ENCODE measurements at regions not wholly inside any gene's neighbourhood (a gene's known extent, or its start where the extent isn't known, plus 50 kb on each side); places are given as distances from the start of the nearest gene placed in this dataset.
"Not testable (repeated sequence)": the region's sequence is repeated elsewhere in the genome, so short reads cannot be mapped to it uniquely, and the experiment has no call there.

- Histone ChIP-seq H3K4me3 (no peak overlapping the region), H3K27ac (no peak overlapping the region)
Measured at GRCh38 chr1:238360474-238360873, 469.8 kb upstream of the ZP4 start.

GRCh38 chr1:238350471-238350870 lies 459.7 kb upstream of the ZP4 start:
- H3K27ac ChIP-seq: no peak overlapping the region
- no peak overlapping the region for H3K4me3 ChIP-seq

GRCh38 chr1:238346340-238346739 lies 455.6 kb upstream of the ZP4 start:
- Histone ChIP-seq H3K27ac (no peak overlapping the region), H3K4me3 (no peak overlapping the region)

GRCh38 chr1:238345837-238346236 lies 455.1 kb upstream of the ZP4 start:
- H3K4me3 ChIP-seq: no peak overlapping the region

GRCh38 chr1:238343852-238344251 lies 453.1 kb upstream of the ZP4 start:
- Histone ChIP-seq H3K4me3 (no peak overlapping the region), H3K27ac (no peak overlapping the region)

More at GRCh38 chr1:238345837-238346236, 455.1 kb upstream of the ZP4 start:
- no peak overlapping the region for H3K27ac ChIP-seq

GRCh38 chr1:238341395-238341794 lies 450.7 kb upstream of the ZP4 start:
- Histone ChIP-seq H3K27ac (no peak overlapping the region), H3K4me3 (no peak overlapping the region)

- Histone ChIP-seq H3K4me3 (no peak overlapping the region), H3K27ac (no peak overlapping the region)
Measured at GRCh38 chr1:238340989-238341388, 450.3 kb upstream of the ZP4 start.

GRCh38 chr1:238336531-238336930 lies 445.8 kb upstream of the ZP4 start:
- Histone ChIP-seq H3K27ac (no peak overlapping the region), H3K4me3 (no peak overlapping the region)

GRCh38 chr1:238334170-238334569 lies 443.4 kb upstream of the ZP4 start:
- Histone ChIP-seq H3K27ac (no peak overlapping the region), H3K4me3 (no peak overlapping the region)

GRCh38 chr1:238331557-238331956 lies 440.8 kb upstream of the ZP4 start:
- H3K4me3 ChIP-seq: no peak overlapping the region
- no peak overlapping the region for H3K27ac ChIP-seq

- Histone ChIP-seq H3K4me3 (no peak overlapping the region), H3K27ac (no peak overlapping the region)
Measured at GRCh38 chr1:238329671-238330070, 438.9 kb upstream of the ZP4 start.

- H3K4me3 ChIP-seq, H3K27ac ChIP-seq: not testable (repeated sequence)
Measured at GRCh38 chr1:238327033-238327432, 436.3 kb upstream of the ZP4 start.

- H3K4me3 ChIP-seq, H3K27ac ChIP-seq: not testable (repeated sequence)
Measured at GRCh38 chr1:238326479-238326878, 435.8 kb upstream of the ZP4 start.

GRCh38 chr1:238324211-238324864 lies 433.6 kb upstream of the ZP4 start:
- Histone ChIP-seq H3K27ac (no peak overlapping the region), H3K4me3 (no peak overlapping the region)

GRCh38 chr1:238323490-238323889 lies 432.8 kb upstream of the ZP4 start:
- no peak overlapping the region for H3K27ac ChIP-seq
- no peak overlapping the region for H3K4me3 ChIP-seq

GRCh38 chr1:238319957-238320356 lies 429.2 kb upstream of the ZP4 start:
- no peak overlapping the region for H3K27ac ChIP-seq
- H3K4me3 ChIP-seq: no peak overlapping the region

GRCh38 chr1:238318294-238319110 lies 427.8 kb upstream of the ZP4 start:
- Histone ChIP-seq H3K27ac (no peak overlapping the region), H3K4me3 (no peak overlapping the region)

GRCh38 chr1:238312969-238313368 lies 422.2 kb upstream of the ZP4 start:
- H3K4me3 ChIP-seq: no peak overlapping the region
- no peak overlapping the region for H3K27ac ChIP-seq

GRCh38 chr1:238306411-238306810 lies 415.7 kb upstream of the ZP4 start:
- Histone ChIP-seq H3K4me3 (no peak overlapping the region), H3K27ac (no peak overlapping the region)

- no peak overlapping the region for H3K4me3 ChIP-seq
- H3K27ac ChIP-seq: no peak overlapping the region
Measured at GRCh38 chr1:238302646-238303045, 411.9 kb upstream of the ZP4 start.

GRCh38 chr1:238296371-238296770 lies 405.6 kb upstream of the ZP4 start:
- Histone ChIP-seq H3K27ac (no peak overlapping the region), H3K4me3 (no peak overlapping the region)

Measured in skin epidermis (tissue), 12 donors.